GM12892 (cell line): ENCODE measurements at regions not wholly inside any gene's neighbourhood (a gene's known extent, or its start where the extent isn't known, plus 50 kb on each side); places are given as distances from the start of the nearest gene placed in this dataset.

ENCODE experiments used
- DNase-seq: peaks from one replicate; pipeline ENCODE4 v3.0.0; 2011; ENCODE audit not compliant: insufficient read length
- FAIRE-seq: peaks from 2 replicates; lab custom pipeline; 2011; peaks lifted over from hg19 to GRCh38; lab: Jason Lieb, UNC
- POLR2A ChIP-seq: IDR thresholded peaks from 2 replicates; pipeline ENCODE4 v1.6.1; 2011; ENCODE audit warnings: low read depth, low read length, control low read depth
- POLR2AphosphoS5 ChIP-seq: IDR thresholded peaks from 2 replicates; pipeline ENCODE4 v1.6.1; 2011; ENCODE audit warnings: low read depth, low read length, control low read depth
- TAF1 ChIP-seq: IDR thresholded peaks from 2 replicates; pipeline ENCODE4 v1.6.1; 2011; ENCODE audit warnings: low read depth, mild to moderate bottlenecking, control low read depth, low read length, borderline replicate concordance

DNA sequence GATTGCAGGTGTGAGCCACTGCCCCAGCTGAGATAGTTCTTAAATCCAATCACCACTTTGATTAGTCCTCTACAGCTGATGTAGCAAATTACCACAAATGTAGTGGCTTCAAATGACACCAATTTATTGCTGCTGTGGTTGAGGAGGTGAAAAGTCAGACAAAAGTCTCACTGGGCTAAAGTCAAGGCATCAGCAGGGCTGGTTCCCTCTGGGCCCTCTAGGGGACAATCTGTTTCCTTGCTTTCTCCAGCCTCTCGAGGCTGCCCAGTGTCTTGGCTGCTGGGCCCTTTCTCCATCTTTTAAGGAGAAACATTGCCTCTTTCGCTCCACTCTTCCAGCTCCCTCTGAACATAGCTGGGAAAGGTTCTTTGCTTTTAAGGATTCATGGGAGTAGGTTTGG, 50.5 kb upstream of the SHANK2 start:
- FAIRE-seq (no peak), DNase-seq (no peak)
- no peak for TF ChIP-seq POLR2A
- TF ChIP-seq POLR2AphosphoS5: no peak
- TF ChIP-seq TAF1: no peak

GRCh38 chr11:71302534-71302909, 50.1 kb upstream of the SHANK2 start:
- TF ChIP-seq POLR2A: no peak
- no peak for TF ChIP-seq POLR2AphosphoS5
- TF ChIP-seq TAF1: no peak
- FAIRE-seq (no peak), DNase-seq (no peak)
